HG03558 (cell line): ENCODE measurements at regions not wholly inside any gene's neighbourhood (a gene's known extent, or its start where the extent isn't known, plus 50 kb on each side); places are given as distances from the start of the nearest gene placed in this dataset.

Experiments
- ATAC-seq: cut with Tn5 transposase; IDR thresholded peaks from one replicate; pipeline ENCODE4 v1.9.1; 2021; ENCODE audit warnings: moderate number of reproducible peaks; ENCODE audit not compliant: unreplicated experiment; ENCODE audit errors: extremely low read depth

GRCh38 chr1:219526074-219526473, 86.8 kb downstream of the ZC3H11B start:
- no peak for ATAC-seq

DNA sequence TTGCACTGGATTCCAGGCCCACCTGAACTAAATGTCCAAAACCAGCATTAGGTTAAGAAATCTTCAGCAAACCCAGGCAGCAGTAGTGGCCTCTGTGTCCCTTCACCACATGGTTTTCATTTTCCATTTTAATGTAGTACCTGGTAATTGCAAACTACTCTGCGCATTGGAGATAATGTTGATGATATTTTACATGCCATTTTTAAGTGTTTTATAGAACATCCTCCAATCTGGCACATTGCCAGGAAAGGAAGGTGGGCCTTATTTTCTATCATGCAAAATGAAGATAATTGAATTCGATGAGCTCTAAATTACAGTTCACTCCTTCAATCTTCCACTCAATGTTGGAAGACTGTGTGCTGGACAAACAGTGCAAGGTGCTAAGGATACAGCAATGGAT, 89.5 kb downstream of the ZC3H11B start:
- no peak for ATAC-seq

- ATAC-seq: no peak
Observed at GRCh38 chr1:219521325-219521724, 91.6 kb downstream of the ZC3H11B start.

- no peak for ATAC-seq
Observed at GRCh38 chr1:219520241-219520640, 92.7 kb downstream of the ZC3H11B start.

DNA sequence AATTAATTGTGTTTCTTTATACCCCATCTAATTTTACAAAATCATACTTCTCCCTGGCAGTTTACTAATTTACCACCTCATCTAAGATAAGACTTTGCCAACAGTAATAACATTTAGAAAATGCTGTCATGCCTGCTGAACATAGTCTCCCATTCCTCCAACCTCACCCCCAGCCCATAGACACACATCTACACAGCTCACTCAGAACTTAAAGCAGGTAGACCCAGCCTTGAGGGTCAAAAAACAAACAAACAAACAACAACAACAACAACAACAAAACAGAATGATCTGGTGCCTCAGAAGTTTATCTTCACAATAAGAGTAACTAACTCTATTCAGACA, 94.0 kb downstream of the ZC3H11B start:
- no peak for ATAC-seq

GRCh38 chr1:219518168-219518906, 94.6 kb downstream of the ZC3H11B start:
- ATAC-seq: no peak

DNA sequence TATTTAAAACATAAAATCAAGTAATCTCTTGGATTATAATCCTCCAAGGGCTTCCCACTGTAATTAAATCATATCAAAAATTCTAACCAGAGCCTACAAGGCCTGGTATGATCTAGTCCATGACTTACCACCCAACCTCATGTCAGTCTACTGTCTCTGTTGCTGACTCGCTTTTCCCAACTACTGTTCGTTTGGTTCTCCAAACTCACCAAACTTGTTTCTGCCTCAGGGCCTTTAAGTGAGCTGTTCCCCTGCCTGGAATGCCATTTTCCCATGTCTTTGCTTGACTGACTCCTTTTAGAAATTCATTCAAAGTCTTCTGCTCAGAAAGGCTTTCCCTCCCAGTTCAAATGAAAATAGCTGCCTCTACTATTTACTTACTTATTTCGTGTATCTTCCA, 95.9 kb downstream of the ZC3H11B start:
- ATAC-seq: no peak

DNA sequence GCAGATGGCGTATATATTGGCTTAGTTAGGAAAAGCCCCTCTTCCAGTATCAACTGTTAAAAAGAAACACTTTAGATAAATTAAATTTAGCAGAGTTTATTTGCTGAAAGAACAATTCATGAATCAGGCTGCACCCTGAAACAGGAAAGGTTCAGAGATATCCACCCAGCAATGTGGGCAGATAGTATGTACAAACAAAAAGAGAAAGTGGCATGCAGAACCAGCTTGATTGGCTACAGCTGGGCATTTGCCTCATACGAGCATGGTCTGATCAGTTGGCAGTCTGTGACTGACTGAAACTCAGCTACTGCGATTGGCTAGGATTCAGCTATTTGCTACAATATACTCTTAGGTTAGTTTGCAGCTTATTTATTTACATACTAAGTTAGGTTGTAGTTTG, 98.2 kb downstream of the ZC3H11B start:
- ATAC-seq: no peak

- ATAC-seq: no peak
Observed at GRCh38 chr1:219507437-219507836, 105.5 kb downstream of the ZC3H11B start.

DNA sequence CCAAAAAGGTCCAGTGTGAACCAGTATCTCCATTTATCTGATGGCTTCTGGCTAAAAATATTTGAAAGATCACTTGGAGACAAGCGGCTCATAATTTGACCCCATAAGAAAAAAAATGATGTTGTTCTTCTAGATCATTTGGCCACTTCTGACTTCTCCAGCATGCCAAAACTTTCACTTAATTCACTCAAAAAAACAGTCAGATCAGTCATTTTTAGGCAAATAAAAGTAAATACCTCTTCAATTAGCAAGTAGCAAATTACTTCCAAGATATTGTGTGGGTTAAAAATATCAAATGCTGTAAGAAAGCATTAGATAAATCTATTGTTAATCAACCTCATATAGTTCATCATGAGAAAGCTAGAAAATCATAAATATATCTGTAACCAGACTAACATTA, 106.0 kb downstream of the ZC3H11B start:
- no peak for ATAC-seq

DNA sequence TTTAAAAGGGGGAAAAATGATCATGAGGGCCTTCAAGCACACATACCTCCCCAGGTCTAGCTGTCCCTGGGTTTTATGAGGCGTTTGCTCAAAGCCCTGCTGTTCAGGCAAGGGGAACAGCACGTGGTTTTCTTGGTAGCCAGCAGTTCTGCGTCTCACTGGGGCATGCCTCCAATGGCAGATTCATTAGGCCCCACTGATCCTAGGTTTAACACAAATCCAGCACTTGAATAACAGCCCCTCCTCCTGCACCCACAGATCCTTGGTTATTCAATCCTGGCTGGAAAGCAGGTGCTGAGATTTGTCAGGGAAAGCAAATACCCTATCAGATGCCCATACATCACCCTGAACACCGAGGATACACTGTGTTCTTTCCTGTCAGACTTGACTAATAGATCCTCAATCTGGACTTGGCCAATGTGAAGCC, 106.4 kb downstream of the ZC3H11B start:
- no peak for ATAC-seq

DNA sequence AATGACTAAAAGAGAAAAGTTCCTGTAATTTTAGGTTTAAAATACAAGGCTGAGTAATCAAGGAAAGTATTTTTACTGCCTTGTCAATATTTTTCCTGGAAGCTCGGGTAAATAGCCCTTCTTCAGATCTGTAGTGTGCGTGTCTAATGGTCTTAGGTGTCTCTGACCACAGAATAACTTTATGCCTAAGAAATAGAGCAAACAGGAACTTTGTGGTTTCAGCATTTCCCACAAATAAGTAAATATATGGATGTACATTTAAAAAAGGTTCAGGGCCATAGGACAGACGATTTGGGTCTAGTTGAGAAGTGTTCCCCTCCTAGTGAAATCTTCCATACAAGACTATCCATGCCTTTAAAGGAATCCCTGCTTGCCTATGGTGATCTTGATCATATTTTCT, 107.0 kb downstream of the ZC3H11B start:
- ATAC-seq: no peak

- no peak for ATAC-seq
Observed at GRCh38 chr1:219503604-219504003, 109.3 kb downstream of the ZC3H11B start.

DNA sequence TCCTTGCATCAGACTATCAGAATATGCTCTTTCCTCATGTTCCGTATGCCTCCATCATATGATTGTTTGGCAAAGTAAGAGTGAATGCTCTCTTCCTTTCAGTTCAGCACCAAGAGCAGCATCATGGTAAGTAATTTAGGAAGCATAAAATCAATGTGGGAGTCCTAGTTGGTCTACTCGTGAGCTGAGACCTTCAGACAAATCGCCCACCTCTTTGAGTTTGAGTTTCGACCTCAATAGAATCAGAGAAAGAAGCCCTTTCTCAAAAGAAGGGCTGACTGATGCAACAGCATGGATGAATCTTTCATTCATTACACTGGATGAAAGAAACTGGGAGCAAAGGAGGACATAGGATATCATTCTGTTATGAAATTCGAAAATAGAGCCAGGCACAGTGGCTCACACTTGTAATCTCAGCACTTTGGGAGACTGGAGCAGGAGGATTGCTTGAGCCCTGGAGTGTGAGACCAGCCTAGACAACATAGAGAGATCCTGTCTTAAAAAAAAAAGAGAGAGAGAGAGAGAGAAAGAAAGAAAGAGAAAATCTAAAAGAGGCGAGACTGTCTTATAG, 112.5 kb downstream of the ZC3H11B start:
- ATAC-seq: no peak

DNA sequence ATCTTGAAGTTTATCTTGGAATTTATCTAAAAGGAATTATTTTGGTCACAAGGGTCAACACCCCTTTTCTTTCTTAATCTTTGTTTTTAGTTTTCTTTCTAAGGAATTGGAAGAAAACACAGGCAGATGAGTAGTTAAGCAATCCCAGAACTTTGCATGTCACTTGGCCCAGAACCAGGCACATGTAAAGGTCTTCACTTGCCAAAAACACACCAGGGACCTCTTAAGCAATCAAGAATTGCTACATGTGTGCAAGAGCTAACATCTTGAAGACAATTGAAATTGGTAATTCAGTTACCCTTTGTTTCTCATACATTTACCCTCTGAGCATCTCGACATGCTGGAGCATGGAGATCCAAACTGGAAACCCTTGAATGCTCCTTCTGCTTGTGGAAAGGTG, 114.2 kb downstream of the ZC3H11B start:
- ATAC-seq: no peak

DNA sequence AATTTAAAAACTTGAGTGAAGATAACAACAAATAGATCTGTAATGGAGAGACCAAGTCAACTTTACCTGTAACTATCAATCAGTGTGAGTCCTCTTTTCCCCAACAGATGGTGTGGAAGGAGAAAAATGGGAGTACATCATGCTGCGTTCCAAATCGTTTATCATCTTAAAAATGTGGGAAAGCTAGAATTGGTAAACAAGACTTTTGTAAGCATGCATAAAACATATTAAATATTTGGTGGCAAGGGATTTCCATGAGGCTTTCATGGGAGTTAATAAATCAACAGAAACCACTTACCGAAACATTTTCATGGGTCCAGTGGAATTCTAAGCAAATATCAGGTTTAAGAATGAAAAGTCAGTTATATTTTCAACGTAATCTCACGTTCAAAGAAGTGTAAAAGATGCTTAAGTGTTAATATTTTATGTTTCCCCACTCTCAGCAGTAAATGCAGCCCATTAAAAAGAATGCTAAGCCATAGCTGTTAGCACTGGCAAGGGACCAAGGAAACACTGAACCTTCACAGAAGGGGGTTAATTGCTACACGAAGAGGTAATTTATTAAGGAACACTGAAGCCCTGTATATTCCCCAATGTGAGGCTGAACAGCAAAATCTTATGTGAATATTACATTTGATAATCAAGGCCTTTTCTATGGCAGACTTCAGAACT, 117.0 kb downstream of the ZC3H11B start:
- no peak for ATAC-seq

GRCh38 chr1:219492717-219493116, 120.2 kb downstream of the ZC3H11B start:
- no peak for ATAC-seq

GRCh38 chr1:219490566-219490965, 122.3 kb downstream of the ZC3H11B start:
- ATAC-seq: no peak

GRCh38 chr1:219489636-219490035, 123.3 kb downstream of the ZC3H11B start:
- no peak for ATAC-seq

DNA sequence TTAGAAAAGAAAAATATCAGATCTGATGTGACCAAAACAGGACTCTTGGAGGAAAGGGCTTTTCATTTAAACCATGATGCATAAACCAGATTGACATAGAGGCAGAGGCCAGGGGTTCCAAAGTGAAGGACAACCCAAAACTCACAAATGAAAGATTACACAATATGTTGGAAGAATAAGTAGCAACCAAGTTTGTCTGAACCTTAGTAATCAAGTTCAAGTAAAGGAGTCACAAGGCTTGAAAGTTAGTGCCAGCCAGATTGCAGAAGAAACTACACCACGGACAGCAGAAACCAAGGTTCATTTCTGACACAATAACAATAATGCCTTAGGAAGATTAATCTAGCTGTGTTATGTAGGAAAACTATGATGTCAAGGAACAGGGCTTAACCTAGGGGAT, 124.6 kb downstream of the ZC3H11B start:
- no peak for ATAC-seq

DNA sequence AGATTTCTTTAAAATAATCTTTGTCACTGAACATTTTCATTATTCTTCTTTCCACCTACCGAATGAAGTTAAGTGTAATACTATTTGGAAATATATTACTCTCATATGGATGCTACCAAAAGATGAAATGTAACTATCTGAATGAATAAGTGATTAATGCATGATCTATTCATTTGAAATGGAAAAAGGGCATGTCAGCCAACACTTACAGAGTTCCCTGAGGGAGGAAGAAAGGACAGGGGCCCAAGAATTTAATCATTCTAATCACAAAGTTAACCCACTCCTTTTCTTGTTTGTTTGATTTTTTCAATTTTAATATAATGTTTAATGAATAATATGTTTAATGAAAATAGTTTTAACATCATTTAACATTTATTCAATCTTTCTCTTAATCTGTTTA, 129.4 kb downstream of the ZC3H11B start:
- no peak for ATAC-seq

GRCh38 chr1:219480011-219480410, 132.9 kb downstream of the ZC3H11B start:
- no peak for ATAC-seq
